Head of caudate nucleus (tissue), 42 donors: ENCODE measurements at regions not wholly inside any gene's neighbourhood (a gene's known extent, or its start where the extent isn't known, plus 50 kb on each side); places are given as distances from the start of the nearest gene placed in this dataset.
A peak's percentile ranks its signal among the peaks of the same experiment; 100 is the strongest.

Source experiments
- DNase-seq, 42 donors: peaks; one replicate each; pipeline versions ENCODE4 v3.0.0 to v3.0.0-alpha.2; 2020 to 2021; ENCODE audit warnings: mixed read lengths in 7 of 42
- intact Hi-C: fragments of 100-400 bp; cut with DNase I; formaldehyde crosslinking; loops from one replicate; pipeline ENCODE4 v1.15.0; 2022

DNA sequence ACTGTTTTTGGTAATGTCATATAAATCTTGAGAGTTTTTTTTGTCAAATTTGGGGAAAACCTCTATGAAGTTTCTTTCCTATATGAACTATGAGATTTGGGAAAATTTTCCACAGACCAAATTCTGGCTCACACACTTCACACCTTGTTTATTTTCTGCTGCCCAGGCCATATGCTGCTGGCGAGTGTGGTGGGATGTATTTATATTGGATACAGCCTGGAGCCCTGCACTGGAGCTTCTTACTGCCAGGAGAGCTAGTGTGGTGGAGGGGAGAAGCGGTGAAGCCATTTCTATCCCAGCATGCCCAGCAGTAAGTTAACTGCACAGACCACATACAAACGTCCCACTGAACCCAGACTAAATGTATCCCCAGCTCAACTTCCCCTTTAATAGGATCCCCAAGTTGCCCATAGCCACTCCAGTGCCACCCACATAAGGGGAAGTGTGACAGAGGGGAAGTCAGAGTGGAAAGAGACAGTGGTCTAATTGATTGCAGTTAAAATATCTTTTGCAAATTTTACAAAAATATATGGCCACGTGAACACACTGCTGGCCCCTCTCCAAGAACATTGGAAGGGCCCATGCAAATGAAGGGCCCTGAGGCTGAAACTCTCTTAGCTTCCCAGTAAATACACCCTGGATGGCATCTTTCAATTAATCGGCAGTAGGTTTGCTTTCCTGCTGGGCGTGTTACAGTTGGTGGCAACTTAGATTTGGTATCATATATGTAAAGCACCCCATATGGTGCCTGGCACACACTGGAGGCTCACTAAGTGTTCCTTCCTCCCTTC lies 146.6 kb upstream of the ITGA6 start:
- peak in 10 of 42 donors; percentile 6 to 39 (median 18) for DNase-seq
- intact Hi-C loops = no loop called here

DNA sequence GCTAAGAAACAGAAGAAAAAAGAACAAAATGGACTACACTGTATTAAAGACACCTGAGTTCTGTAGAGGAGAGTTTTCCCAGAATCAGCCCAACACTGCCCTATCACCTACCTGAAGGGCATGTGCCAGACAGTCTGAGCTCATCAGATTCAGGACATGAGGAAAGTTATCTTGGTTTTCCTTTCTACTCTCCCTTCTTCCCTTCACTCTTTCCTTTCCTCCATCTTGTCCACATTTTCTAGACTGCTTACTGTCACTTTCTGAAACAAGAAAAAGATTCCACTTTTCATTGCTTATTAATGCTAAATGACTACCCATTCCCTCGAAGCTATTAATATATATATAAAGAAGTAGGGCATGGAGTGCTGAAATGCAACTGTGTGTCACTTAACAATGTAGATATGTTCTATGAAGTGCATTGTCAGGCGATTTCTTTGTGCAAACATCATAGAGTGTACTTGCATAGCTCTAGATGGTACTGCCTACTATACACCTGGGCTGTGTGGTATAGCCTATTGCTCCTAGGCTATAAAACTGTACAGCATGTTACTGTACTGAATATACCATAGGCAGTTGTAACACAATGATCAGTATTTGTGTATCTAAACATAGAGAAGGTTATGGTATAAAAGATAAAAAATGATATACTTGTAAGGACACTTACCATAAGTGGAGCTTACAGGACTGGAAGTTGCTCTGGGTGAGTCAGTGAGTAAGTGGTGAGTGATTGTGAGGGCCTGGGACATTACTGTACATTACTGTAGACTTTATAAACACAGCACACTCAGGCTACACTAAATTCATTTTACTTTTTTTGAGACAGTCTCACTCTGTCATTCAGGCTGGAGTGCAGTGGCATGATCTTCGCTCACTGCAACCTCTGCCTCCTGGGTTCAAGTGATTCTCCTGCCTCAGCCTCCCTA lies 145.5 kb upstream of the ITGA6 start:
- intact Hi-C loops = no loop called here
- no peak for DNase-seq

DNA sequence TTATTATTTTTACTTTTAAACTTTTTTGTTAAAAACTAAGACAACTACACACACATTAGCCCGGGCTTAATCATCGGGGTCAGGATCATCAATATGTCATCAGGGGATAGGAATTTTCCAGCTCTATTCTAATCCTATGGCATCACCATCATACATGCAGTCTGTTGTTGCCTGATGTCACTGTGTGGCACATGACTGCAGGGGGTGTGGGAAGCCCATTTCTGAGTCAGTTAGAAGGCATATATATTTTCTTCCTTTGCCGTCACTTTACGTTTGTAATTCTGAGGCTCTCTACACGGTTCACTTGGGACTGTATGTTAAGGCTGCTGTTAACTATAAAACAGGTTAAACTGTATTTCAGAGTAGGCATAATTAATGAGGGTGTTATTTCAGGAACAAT lies 144.4 kb upstream of the ITGA6 start:
- DNase-seq = no peak
- intact Hi-C loops = no loop called here

DNA sequence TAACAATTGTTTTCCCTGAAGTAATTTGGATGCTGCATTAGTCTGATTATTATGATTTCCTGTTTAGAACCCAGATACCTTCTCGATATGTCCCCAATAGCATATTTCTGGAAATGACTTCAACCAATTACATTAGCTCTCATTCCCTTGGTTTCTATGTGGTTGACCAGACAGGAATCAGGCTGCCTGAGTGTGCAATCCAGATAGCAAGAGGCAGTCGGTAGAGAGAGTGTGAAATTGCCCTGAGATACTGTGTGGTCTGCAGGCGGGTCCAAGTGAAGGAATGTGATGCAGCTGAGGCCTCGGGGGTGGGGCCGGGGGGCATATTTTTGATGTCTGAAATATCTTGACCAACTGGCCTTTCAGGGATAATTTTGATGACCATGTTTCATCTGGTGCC lies 143.9 kb upstream of the ITGA6 start:
- DNase-seq = no peak
- intact Hi-C loops = no loop called here

DNA sequence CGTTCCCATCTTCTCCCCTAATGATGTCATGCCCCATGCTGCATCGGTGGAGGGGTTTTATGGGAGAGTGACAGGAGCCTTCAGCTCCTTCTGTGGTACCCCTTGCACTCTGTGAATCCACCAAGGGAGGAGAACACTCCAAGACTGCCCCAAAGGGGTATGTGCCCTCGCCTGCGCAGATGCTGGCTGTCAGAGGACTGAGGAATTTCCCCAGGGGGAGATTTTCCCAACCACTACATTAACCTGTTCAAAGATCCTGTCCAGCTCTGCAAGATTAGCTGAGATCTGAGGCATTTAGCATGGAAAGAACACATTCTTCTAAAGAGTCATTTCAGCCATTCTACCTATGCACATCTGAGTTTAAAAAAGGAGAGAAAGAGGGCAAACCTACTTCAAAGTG lies 143.2 kb upstream of the ITGA6 start:
- intact Hi-C loops = no loop called here
- no peak for DNase-seq

DNA sequence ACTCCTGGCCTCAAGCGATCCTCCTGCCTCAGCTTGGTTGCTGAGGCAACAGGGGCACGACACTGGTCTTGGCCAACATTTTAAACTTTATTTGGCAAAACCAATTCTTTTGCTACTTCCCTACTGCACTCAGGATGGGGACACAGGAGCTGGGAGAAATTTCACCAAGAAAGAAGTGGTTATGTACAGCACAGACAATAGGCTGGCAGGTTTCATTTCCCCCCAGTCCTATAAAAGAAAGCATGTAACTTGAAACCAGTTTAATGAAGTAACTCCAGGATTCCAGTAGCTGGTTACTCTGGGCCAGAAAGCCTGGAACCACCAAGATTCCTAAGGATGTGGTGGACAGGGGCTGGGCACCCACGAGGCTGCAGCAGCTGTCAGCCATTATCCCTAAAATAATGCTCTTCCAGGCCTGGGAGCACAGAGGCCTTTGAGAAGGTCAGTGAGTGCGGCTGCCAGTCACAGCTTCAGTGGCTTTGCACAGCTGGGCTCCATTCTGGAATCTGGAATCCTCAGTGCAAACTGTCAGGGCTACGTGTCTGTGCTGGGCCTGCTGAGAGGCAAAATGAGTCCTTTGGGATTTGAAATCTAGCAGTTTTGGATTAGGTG lies 142.3 kb upstream of the ITGA6 start:
- peak in 8 of 42 donors; percentile 6 to 41 (median 16) for DNase-seq
- intact Hi-C loops = no loop called here

DNA sequence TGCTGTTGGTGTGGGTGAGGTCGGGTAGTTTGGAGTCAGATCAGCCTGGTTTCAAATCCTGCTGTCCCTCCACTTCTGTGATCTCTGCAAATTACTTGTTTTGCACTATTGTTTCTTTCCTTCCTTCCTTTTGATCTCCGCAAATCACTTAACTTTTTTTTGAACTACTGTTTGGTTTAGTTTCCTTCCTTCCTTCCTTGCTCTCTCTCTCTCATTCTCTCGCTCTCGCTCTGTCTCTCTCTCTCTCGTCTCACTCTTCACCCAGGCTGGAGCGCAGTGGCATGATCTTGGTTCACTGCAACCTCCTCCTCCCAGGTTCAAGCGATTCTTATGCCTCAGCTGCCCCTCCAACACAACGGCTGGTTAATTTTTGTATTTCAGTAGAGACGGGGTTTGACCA lies 141.6 kb upstream of the ITGA6 start:
- DNase-seq = no peak
- intact Hi-C loops = no loop called here

DNA sequence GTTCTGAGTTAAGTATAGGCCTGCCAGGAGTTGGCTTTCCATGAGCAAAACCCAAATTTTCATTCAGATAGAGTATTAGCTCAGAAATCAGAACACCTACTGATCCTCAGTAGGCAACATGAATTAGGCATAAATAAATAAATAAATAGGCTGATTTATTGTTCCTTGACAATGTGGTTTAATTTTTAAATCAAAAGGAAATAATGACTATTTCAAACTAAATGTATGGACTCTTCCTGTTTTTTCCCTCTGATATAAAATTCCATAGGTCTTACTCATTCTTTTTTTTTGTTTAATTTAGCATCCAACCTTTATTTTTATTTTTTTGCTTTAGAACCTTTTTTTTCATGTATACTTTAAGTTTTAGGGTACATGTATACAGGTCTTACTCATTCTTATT lies 140.2 kb upstream of the ITGA6 start:
- intact Hi-C loops = no loop called here
- no peak for DNase-seq

DNA sequence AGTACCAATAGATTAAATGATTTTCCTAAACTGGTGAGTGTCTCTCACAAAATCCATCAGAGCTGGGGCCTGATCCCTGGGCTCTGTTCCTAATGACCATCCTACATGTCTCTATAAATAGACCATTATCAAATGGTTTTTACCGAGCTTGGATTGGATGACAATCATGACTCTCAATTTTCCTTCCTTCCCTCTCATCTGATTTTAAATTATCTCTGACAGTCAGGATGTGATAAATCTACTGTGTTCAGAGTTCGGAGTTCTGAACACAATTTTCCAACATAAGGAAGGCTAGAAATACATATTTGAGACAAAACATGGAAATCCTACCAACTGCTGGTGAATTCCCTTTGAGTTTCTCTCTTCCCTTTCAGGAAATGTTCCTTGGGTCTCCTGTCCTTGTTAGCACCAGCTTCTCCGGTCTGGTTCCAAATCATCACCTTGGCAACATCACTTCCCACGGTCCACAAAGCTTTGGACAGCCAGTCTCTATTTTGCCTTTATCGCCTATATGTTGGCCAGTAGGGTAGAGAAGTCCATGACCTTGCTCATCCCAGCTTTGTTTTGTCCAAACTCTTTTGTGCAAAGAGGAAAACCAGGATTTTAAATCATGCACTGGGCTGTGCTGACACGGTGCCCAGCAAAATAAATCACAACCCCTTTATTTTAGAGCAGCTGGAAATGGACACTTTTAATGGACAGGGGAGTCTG lies 139.6 kb upstream of the ITGA6 start:
- intact Hi-C loops = no loop called here
- no peak for DNase-seq

DNA sequence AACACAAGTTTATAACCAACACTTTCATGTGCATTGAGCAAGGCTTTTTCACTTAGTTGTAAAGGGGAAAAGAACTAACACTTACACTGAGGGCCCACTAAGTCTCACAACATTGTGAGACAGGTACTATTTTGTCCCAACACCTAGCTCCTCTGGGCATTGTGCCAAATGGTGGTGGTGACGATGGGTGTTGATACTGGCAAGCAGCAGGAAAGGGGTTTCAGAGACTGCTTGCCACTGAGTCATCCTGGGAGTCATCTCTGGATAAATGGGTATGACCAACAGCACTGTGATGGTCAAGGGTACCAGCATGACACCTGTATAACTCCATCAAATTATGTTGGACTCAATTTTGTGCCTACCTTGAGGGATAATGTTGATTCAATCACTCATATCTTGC lies 138.8 kb upstream of the ITGA6 start:
- intact Hi-C loops = no loop called here
- no peak for DNase-seq

DNA sequence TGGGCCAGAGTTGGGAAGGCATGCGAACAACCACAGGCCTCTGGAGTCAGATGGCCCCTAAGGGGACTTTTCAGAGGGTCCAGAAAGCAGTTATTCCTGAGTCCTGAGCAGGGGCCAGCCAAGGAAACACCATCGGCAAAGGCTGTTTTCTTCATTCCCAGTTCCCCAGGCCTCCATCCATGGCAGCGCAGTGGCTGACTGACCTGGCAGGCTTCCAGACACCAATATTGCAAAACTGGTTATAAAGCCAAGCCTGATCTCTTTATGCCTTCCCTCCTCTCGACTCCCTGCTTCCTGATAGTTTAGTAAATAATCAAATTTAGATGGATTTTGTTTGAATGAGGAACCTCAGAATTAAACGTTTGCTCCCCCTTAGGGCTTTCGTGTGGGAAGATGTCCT lies 133.4 kb upstream of the ITGA6 start:
- intact Hi-C loops = no loop called here
- peak in 11 of 42 donors; percentile 6 to 53 (median 34) for DNase-seq

DNA sequence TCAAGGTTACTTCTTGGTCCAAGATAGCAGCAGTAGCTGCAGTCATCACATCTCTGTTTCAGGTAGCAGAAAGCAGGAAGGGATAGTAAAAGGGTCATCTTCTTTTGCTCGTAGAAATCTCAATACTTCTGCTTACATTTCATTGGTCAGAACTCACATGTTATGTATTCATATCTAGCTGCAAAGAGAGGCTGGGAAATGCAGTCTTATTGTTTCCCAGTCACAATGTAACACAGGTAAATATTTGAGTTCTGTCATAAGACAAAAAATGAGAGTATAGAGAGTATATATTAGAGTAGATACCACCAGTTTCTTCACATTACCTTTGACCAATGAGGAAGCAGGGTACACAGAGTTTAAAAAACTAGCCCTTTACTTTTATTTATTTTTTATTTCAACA lies 132.4 kb upstream of the ITGA6 start:
- no peak for DNase-seq
- intact Hi-C loops = no loop called here

DNA sequence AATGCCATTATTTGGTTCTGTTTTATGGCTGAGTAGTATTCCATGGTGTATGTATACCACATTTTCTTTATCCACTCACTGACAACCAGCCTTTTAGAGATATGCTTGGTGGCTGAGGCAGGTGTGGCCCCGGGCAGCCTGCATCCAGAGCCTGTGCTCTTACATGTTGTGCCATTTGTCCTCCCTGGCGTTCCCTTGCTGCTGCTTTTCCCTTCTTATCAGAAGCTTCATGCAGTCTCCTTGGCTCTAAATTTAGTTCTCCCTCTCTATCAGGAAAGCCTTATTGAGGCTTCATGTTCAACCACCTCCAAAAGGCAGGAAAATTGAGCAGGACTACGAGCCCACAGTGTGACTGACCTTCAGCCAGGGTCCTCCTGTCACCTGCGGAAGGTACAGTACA lies 131.7 kb upstream of the ITGA6 start:
- intact Hi-C loops = no loop called here
- DNase-seq = no peak

DNA sequence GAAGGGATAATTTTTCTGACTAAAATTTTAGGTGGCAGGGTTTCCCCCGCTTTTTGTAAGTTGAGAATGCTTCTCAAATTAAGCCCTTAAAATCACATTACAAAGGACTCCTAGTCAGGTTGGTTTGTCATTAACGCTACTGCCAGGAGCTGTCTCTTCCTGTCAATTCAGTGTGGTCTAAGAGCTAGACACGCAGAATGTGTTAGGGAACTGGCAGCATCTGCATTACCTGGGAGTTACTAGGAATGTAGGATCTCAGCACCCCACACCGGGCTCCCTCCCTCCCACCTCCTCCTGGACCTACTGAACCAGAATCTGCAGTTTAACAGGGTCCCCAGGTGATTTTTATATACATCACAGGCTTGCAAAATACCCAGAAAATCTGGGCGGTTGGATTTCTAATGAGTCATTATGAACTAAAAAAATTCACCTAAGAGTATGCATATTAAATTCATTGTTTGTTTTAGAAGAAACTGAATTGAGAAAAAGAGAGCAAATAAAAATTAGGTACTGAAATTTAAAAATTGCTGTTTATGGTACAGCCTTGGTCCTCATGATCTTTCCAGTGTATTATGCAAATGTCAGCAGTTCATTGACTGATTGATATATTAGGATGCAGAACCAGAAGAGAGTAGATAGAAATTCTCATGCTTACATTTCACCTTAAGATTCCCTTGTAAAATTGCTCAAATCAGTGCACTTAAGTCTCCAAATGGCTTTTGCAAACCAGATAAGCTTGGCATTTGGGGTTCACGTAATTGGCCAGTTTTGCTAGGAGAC lies 130.9 kb upstream of the ITGA6 start:
- intact Hi-C loops = no loop called here
- no peak for DNase-seq

DNA sequence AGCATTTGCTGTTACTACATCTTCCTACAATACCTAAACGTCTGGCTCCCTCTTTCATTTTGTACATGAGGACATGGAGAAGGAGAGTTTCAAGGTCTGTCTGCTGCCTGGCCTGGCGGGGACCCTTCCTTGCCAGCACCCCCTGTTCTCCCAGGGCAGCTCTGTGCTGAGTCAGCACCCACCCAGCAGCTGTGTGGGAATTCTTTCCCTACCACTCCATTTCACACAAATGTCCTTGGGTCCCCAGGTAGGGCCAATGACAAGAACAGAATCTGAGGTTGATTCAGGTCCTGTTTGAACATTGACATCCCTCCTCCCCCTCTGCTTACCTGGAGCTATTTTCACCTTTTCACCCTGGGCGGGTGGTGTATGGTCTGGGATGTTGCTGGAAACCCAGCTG lies 129.9 kb upstream of the ITGA6 start:
- intact Hi-C loops = no loop called here
- no peak for DNase-seq

DNA sequence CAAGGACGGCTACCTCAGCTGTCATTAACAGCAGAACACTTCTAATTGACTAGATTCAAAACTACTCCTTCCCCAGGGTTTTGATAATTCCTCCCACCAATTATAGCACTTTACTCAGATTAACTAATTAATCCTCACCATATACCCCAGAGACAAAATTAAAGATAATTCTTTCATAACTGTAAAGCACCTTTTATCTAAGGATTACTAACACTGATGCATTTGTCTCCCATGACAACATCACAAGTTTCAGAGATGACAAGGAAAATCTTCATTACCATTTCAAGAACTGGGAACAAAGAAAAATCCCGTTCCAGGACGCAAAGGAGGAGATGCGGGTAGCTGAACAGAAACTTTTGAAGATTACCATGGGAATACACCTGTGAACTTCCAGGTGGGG lies 129.4 kb upstream of the ITGA6 start:
- DNase-seq = no peak
- intact Hi-C loops = no loop called here

DNA sequence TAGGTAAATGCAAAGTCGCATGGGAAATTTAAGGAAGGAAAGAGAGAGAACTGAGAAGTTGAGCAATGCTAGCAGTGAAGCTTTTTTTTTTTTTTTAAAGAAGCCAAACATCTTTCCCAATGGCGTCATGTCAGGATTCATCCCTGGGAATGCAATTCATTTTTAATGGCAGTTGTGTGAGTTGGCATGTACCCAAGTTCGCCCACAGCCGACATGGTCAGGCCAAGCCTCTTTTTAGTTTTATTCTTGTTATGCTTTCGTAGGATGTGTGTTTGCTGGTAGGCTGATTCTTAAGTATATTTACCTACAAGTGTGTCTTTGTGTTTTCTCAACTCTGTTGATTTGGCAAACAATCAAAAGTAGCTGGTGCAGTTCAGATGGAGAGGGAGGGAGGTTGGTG lies 127.6 kb upstream of the ITGA6 start:
- DNase-seq = no peak
- intact Hi-C loops = no loop called here

DNA sequence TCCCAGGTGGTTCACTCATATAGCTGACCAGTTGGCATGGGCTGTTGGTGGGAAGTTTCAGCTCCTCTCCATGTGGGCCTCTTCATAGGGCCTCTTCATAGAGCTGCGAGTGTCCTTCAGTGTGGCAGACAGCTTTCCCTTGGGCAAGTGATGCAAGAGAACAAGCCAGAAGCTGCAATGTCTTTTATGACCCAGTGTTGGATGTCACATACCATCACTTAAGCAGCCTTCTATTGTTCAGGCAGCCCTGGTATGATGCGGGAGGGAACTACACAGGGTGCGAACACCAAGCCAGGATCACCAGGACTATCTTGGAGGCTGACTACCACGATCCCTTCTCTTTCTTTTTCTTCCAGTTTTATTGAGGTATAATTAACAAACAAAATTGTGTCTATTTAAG lies 126.5 kb upstream of the ITGA6 start:
- intact Hi-C loops = no loop called here
- no peak for DNase-seq

DNA sequence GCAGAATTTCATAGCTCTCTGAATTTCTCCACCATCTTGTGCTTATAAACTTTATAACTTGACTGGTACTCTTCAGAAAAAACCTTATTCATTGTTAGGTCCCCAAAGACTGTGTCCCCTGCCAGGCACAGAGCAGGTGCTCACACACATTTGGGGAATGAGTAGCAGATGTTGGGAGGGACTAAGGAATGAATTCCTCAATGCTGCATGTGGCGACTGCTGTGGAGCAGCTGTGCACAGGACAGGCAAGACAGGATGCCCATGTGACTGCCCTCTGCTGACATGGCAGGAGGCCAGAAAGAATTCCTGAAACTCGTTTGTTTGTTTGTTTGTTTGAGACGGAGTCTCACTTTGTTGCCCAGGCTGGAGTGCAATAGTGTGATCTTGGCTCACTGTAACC lies 122.3 kb upstream of the ITGA6 start:
- DNase-seq = no peak
- intact Hi-C loops = no loop called here
